ENCODE measurements at regions not wholly inside any gene's neighbourhood (a gene's known extent, or its start where the extent isn't known, plus 50 kb on each side); places are given as distances from the start of the nearest gene placed in this dataset.

DNA sequence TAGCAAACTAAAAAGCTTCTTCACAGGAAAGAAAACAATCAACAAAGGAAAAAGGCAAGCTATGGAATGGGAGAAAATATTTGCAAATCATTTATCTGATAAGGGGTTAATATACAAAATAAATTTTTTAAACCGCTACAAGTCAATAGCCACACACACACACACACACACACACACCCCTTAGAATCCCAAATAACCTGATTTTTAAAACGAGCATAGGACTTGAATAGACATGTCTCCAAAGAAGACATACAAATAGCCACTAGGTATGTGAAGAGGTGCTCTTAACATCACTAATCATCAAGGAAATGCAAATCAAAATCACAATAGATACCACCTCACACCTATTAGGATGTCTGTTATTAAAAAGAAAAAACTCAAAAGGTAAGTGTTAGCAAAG is 187.7 kb downstream of the TRIM27 start:
- DNase-seq (ENCODE audit: low spot score) = no peak

DNA sequence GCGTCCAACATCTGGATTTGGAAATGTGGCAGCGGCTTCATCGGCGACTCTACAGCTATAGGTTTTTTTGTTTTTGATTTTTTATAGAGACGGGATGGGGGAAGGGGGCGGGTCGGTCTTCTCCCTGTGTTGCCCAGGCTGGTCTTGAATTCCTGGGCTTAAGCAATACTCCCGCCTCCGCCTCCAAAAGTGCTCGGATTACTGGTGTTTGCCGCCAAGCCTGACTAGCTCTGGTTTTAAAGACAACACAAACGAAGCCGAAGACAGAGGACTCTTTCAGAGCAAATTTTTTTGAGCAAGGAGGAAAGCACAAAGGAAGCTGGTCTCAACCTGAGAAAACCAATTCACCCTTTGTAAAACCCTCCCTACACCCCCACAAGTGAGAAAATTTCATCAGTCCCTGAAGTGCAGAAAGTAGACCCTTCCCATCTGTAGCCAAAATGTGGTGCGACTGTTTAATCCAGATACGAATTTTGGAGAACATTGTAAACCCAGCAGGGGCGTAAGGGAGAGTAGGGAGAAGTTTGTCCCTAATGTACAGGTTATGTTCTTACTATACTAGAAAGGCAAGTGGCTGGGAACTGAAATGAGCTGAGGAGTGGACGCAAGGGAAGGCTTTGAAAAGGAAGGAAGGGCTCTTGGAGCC is 185.9 kb downstream of the TRIM27 start:
- no peak for DNase-seq (ENCODE audit: low spot score)

DNA sequence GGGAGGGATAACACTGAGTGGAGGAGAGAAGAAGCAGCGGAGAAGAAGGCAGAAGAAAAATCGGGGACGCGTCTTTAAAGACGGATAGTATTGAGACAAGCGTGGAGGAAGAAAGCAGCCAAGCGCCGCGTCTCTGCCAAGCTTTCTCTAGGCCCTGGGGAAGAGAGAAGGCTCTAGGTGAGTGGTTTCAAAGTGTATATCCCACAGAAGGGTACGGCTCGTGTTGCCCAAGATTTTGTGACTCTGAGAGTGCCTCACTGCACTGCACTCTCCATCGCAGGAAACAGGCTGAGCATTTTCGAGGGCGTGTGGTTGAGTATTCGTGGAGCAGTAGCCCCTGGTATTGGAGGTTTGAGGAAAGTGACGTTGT is 185.4 kb downstream of the TRIM27 start:
- DNase-seq (ENCODE audit: low spot score) = peak; percentile 17

DNA sequence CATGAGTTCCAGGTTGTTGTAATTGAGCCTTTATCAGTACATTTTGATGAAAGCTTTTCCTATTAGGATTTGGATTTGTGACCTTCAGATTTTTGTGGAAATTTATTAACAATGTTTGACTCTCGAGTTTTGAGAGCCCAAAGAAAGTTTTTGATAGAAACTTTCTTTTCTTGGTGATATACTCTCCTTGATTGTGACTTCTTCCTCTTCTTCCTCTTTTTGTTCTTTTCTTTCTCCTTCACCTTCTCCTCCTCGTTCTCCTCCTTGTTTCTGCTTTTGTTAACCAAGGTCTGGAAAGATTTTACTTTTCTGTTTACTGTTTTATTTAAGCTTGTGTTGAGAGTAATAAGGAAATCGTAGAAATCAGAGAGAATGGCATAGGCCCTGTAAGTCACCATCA is 182.4 kb downstream of the TRIM27 start:
- DNase-seq (ENCODE audit: low spot score) = no peak

DNA sequence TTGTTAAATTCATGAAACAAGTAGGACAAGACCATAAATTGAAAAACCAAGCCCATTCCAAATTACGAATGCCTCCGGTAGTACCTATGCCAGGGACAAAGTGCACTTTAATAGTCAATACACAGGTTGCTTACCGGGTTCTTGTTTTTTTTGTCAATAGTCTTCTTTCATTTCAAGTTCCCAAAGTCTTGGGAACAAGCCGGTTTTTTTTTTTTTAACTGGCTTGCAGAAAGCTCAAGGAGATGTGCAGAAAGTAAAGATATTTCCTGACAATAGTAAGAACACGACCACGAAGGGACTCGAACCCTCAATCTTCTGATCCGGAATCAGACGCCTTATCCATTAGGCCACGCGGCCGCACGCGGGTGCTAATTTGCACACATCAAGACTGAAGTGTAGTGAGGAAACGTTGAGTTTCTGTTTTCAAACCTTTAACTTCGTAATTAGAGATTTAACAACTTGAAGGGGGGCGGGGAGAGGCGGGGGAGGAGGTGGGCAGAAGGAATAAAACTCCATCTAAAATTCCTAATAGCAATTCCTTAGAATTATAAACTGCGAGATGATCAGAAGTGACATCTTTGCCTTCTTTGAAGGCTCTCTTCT is 181.0 kb downstream of the TRIM27 start:
- peak; percentile 45 for DNase-seq (ENCODE audit: low spot score)

DNA sequence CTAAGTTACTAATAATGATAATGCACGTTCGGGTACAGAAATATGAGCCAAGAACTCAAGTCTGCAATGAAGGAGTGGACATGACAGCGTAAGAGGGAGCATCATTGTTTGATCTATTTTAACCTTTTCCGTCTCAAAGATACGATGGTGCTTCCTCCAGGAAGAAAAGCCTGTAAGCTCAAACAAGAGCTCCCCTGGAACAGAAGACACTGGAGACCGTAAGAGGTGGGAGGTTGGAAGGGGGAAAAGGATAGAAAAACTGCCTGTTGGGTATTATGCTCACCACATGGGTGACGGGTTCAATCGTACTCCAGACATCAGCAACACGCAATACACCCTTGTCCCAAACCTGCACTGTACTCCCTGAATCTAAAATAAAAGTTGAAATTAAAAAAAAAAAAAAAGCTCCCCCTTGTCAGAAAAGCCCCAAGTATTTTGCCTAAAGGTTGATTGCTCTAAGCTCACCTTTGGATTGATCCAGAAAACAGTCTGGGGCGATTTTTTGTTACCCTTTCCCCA is 180.5 kb downstream of the TRIM27 start:
- DNase-seq (ENCODE audit: low spot score) = no peak

DNA sequence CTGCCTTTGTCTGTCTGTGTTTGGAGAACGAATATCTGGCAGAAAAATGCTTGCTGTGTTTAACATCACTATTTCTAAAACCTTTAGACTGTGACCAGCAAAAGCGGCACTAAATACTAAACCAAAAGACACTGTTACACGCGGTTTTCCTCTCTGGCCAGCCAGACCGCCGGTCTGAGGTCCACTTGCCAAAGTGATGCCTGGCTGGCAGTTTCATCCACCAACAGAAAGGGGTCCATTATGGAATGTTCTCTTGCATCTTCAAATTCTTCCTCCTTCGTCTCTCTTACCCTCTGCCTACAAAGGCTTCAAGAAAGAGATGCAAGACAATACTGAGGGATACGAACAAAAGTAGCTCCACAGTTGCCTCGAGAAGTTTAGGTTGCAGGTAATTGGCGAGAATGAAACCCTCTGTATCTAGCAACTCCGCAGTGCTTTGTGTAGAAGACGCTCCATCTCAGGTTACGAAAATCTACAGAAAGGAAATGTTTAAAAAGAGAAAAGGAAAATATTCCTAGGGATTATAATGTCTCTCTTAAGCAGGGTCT is 176.6 kb downstream of the TRIM27 start:
- DNase-seq (ENCODE audit: low spot score) = no peak

DNA sequence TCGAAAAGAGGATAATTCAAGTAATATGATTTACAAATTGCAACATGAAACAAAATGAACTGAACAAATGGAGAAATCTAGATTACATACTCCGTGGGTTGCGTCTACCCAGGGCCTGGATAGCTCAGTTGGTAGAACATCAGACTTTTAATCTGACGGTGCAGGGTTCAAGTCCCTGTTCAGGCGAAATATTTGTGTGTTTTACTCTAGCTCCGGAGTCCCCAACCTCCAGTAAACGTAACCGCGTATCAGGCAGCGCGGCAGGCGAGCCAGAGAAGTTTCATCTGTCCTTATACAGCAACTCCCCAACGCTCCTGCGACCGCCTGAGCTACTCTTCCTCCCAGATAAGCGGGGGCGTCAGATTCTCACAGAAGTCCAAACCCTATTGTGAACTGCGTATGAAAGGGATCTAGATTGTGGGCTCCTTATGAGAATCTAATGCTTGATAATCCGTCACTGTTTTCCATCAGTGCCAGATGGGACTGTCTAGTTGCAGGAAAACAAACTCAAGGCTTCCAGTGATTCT is 176.1 kb downstream of the TRIM27 start:
- DNase-seq (ENCODE audit: low spot score) = no peak

DNA sequence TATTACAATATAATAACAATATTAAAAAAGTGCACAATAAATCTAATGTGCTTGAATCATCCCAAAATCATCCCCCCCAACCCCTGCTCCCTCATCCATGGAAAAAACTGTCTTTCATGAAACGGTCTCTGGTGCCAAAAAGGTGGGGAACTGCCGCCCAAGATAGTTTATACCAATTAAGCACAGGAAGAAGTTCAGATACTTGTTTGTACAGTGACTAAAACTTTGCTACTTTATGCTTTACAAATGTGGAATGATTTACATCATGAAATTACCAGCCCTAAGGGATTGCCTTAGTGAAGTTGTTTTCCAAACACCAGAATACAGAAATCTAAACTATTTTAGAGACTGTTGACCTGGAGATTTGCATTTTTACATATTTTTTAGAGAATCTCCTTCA is 175.6 kb downstream of the TRIM27 start:
- no peak for DNase-seq (ENCODE audit: low spot score)

DNA sequence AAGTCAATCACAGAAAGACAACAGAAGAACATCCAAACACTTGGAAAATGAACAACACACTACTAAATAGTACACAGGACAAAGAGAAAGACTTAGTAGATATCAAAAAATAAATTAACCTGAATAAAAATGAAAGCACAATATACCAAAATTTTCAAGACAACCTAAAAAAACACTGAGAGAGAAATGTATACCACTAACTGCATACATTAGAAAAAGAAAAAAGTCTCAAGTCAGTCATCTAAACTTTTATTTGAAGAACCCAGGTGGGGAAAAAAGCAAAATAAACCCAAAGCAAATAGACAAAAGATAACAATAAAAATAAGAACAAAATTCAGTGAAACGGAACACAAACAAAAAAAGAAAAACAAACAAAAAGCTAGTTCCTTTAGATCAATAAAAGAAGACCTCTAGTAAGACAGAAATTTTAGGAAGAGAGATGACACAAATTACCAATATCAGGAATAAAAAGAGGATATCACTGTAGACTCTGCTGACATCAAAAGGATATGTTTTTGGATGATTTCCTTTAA is 172.8 kb downstream of the TRIM27 start:
- no peak for DNase-seq (ENCODE audit: low spot score)

DNA sequence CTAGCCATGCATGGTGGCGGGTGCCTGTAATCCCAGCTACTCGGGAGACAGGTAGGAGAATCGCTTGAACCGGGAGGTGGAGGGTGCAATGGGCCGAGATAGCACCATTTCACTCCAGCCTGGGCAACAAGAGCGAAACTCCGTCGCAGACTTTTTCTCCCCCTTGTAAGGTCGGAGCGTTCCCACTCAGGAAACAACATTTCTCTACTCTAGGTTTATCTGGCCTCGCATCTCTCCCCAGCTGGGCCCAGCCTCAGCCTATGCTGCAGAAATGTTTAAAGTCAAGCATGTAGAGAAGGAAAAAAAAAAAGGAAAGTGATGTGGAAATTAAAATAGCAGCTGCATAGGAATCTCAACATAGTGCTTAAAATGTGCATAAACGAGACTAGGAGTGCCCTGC is 172.3 kb downstream of the TRIM27 start:
- DNase-seq (ENCODE audit: low spot score) = no peak

DNA sequence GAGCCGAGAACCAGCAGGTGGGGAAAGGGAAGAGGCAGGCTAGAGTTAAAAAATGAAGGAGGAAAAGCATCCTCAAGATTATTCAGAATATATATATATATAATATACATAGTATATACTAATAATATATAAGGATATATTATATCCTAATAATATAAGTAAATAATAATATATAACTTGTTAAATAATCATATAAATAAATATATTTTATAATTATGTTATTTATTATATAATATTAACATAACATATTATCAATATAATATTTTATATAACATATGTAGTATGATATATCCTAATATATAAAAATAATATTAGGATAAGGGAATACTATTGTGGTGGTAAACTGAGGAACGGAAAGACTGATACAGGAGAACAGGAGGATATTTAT is 171.8 kb downstream of the TRIM27 start:
- no peak for DNase-seq (ENCODE audit: low spot score)

DNA sequence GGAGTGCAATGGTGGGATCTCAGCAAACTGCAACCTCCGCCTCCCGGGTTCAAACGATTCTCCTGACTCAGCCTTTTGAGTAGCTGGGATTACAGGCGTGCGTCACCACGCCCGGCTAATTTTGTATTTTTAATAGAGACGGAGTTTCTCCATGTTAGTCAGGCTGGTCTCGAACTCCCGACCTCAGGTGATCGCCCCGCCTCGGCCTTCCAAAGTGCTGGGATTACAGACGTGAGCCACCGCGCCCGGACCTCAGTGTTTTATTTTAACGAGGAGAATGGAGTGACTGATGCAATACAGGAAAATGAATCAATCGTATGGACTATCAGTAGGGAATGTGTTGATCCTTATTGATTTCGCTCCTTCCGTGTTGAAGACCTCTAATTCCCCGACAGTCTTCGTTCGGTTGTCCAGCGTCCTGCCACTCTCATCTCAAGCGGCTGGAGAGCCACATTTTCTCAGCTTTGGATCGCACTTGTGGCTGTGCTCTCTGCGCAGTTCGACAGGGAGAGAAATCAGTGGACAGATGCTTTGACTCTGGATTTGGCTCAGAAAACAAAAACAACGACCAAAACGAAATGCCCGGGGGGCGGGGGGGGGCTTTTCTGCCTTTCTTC is 166.2 kb downstream of the TRIM27 start:
- no peak for DNase-seq (ENCODE audit: low spot score)

DNA sequence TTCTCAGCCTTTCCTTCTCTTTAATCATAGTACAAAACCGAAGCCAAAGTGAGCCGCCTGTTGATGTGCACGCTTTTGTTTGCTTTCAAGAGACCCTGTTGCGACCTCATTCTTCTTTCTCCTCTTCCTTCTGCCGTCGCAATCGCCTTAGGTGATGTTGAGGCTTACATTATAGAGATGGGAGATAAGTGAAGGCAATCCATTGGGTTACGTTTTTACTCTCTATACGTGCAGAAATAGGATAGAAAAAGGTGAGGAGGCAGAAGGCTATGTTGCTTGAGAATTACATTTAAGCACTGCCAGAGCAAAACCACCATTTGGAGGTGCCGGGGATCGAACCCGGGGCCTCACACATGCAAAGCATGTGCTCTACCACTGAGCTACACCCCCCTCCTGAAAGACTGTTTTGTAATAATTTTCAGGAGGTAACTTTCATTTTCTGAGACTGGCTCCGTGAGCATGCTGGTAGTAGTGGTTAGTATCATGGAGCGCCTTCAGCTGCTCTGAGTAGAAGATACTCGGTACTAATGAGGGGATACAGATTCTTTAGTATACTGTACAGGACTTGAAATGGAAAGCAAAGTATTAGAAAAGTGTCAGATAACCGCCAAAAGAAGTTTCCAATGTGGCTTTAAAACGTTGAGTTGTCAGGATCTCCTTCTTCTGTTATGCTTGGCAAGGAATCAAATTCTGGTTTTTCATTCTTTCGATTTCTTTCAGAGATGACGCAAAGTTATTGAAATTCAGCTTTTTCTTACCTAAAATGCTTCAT is 165.6 kb downstream of the TRIM27 start:
- peak; percentile 68 for DNase-seq (ENCODE audit: low spot score)

DNA sequence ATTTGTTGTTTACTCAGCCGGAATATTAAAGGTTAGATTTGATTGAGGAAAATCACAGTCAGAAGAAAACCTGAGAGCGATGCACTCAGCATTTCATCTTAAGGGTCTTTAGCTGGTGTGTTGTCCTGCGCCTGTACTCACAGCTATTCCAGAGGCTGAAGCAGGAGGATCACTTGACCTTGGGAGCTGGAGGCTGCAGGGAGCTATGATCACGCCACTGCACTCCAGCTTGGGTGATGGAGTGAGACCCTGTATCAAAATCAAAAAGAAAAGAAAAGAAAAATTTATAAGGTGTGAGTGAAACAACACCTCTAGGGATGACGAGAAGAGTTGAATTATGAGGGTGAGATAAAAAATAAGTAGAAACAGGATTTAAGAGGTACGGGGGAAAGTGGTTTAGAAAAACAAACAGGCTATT is 165.0 kb downstream of the TRIM27 start:
- no peak for DNase-seq (ENCODE audit: low spot score)

DNA sequence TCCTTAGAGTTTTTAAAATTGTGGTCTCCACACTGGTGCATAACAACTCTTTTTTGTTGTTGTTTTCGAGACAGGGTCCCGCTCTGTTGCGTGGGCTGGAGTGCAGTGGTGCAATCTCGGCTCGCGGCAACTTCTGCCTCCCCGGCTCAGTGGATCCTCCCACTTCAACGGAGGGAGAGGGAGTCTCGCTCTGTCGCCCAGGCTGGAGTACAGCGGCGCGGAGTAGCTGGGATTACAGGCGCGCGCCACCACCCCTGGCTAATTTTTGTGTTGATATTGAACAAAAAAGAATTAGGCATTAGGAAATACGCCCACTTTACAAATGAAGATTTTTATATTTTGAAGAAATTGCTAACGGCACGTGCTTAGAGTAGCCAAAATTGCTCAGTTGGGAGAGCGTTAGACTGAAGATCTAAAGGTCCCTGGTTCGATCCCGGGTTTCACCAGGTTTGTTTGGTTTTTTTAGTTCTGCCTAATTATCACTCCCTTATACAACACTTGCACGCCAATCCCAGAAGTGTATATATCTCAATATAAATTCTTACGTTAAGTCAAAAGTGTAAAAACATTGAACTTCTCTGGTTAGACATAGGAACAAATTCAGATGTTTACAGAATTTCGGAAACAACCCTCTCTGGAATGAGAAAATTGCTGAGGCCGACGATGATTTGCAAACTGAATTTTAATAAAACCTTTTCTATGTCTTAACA is 159.6 kb downstream of the TRIM27 start:
- DNase-seq (ENCODE audit: low spot score) = no peak

DNA sequence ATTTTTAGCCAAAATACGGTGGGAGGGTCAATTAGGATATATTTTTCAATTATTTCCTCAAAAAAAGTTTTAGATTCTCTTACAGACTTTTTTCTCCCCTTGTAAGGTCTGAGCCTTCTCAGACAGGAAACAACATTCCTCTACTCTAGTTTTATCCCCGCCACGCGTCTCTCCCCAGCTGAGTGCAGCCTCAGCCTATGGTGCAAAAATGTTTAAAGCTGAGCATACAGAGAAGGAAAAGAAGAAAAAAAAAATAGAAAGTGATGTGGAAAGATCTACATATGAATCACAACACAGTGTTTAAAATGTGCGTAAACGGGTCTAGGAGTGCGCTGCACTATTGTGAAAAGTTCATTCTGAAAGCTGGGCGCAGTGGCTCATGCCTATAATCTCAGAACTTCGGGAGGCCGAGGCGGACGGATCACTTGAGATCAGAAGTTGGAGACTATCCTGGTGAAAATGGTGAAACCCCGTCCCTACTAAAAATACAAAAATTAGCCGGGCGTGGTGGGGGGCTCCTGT is 159.0 kb downstream of the TRIM27 start:
- no peak for DNase-seq (ENCODE audit: low spot score)

DNA sequence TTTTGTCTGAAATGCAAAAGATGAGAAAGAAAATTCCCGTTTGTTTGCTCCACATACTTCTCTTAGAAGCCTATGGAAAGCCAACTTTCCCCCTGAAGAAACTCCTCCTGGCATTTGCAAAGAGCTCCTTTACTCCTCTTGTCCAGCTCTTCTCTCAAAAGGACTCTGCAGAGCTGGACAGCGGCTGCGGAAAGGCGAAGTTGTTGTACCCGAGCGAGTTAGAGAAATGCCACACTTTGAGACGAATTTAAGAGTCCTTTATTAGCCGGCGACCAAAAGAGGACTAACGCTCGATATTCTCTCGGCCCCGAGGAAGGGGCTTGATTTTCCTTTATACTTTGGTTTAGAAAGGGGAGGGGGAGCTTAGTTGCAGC is 157.8 kb downstream of the TRIM27 start:
- no peak for DNase-seq (ENCODE audit: low spot score)

DNA sequence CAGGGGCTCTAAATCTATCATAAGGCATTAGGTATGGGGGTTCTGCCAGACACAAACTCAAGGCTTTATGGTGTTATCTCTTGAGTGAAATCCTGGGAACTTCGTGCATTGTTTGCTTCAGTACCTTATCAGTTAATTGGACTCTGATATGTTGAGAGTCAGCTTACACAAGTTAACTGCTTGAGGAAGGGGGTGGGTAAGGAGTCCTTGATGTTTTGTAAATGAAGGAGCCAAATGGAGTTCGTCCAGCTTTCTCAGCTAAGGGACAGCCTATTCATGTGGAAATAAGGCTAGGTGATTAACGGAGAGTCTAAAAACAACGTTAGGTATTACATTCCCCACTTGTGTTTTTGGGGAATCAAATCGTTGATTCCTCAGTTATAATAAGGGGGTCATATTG is 157.4 kb downstream of the TRIM27 start:
- DNase-seq (ENCODE audit: low spot score) = no peak

DNA sequence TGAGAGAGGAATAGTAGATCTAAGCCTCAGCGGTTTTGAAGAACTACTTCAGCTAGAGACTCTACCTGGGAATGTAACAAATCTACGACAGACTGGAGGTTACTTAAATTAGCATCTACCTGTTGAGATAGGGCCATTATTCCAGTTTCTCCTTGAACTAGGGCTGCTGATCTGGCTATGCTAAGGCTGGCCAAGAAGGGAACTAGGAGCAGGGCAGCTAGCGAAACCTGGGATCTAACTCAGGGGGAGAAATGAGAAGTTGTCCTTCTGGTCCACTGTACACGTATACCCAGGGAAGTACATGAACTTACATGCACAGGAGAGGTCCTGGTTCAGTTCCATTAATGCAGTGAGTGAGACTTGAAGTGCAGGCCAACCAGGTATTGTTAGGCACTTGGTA is 156.7 kb downstream of the TRIM27 start:
- no peak for DNase-seq (ENCODE audit: low spot score)

DNA sequence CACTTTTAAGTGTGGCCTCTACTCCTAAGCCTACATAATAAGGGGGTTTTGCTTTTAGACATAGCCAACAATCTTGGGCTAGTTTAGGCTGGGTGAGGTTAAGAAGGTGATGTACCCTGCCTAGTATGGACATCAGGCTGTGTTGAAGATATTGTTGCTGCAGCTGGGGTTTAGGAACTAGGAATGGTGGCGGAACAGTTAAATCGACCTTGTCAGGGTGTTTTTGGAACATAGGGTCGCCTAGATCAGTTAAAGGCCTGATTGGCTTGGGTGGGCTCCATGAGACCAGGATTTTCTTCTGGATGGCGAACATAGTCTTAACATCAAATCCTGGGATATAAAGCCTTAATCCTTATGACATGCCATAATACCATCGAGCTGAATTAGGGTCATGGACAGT is 156.1 kb downstream of the TRIM27 start:
- no peak for DNase-seq (ENCODE audit: low spot score)

All from NAMALWA (cell line).